Choroid plexus epithelial cell (primary cell): ENCODE measurements at regions not wholly inside any gene's neighbourhood (a gene's known extent, or its start where the extent isn't known, plus 50 kb on each side); places are given as distances from the start of the nearest gene placed in this dataset.

Experiments used
- DNase-seq: peaks from one replicate; pipeline ENCODE4 v3.0.0-alpha.2; 2010; ENCODE audit warnings: low read depth
- H3K4me3 ChIP-seq: 2 replicates; pipeline ENCODE4 v1.5.1; 2011; ENCODE audit warnings: low read depth, mild to moderate bottlenecking, control low read depth, low read length, moderate library complexity
- CTCF ChIP-seq: conservative IDR thresholded peaks from 2 replicates; pipeline ENCODE4 v1.5.1; 2011; ENCODE audit warnings: low read depth, mild to moderate bottlenecking, control low read depth, inconsistent platforms, low read length, moderate library complexity

- no peak overlapping the region for H3K4me3 ChIP-seq
- TF ChIP-seq CTCF: no peak
- DNase-seq: no peak
Measured at GRCh38 chr10:2263561-2263960, 526.2 kb upstream of the ADARB2 start.

GRCh38 chr10:2262878-2263277 lies 525.6 kb upstream of the ADARB2 start:
- DNase-seq: no peak
- H3K4me3 ChIP-seq: no peak overlapping the region
- no peak for TF ChIP-seq CTCF

GRCh38 chr10:2262333-2262732 lies 525.0 kb upstream of the ADARB2 start:
- TF ChIP-seq CTCF: no peak
- no peak overlapping the region for H3K4me3 ChIP-seq
- DNase-seq: no peak

GRCh38 chr10:2256241-2256640 lies 518.9 kb upstream of the ADARB2 start:
- no peak for TF ChIP-seq CTCF
- DNase-seq: no peak

GRCh38 chr10:2252096-2252495 lies 514.8 kb upstream of the ADARB2 start:
- H3K4me3 ChIP-seq: no peak overlapping the region
- no peak for TF ChIP-seq CTCF
- DNase-seq: no peak

More at GRCh38 chr10:2256241-2256640, 518.9 kb upstream of the ADARB2 start:
- H3K4me3 ChIP-seq: no peak overlapping the region

- no peak for TF ChIP-seq CTCF
- H3K4me3 ChIP-seq: no peak overlapping the region
- no peak for DNase-seq
Measured at GRCh38 chr10:2251631-2252030, 514.3 kb upstream of the ADARB2 start.

- no peak for TF ChIP-seq CTCF
- DNase-seq: no peak
- H3K4me3 ChIP-seq: no peak overlapping the region
Measured at GRCh38 chr10:2246747-2247146, 509.4 kb upstream of the ADARB2 start.
